Loucy (cell line): ENCODE measurements at regions not wholly inside any gene's neighbourhood (a gene's known extent, or its start where the extent isn't known, plus 50 kb on each side); places are given as distances from the start of the nearest gene placed in this dataset.

Experiments
- H2AFZ ChIP-seq: fragments of 200-600 bp; sonication (generic); 2 replicates; pipeline ENCODE4 v1.6.0; 2016; ENCODE audit warnings: antibody characterized with exemption, mild to moderate bottlenecking, low read length, moderate library complexity
- H3F3A ChIP-seq: fragments of 200-600 bp; 2 replicates; pipeline ENCODE4 v1.6.0; 2016; ENCODE audit warnings: antibody characterized with exemption, low read depth, mild to moderate bottlenecking
- H3K27me3 ChIP-seq: fragments of 200-600 bp; sonication (generic); 2 replicates; pipeline ENCODE4 v1.6.1; 2014; ENCODE audit warnings: low read length, mild to moderate bottlenecking; ENCODE audit not compliant: insufficient read depth, poor library complexity, severe bottlenecking
- H3K36me3 ChIP-seq: fragments of 200-600 bp; sonication (generic); 2 replicates; pipeline ENCODE4 v1.6.1; 2016; ENCODE audit warnings: low read length; ENCODE audit not compliant: insufficient read depth
- H3K4me1 ChIP-seq: fragments of 200-600 bp; sonication (generic); 2 replicates; pipeline ENCODE4 v1.5.1; 2014; ENCODE audit warnings: low read length, mild to moderate bottlenecking; ENCODE audit not compliant: insufficient read depth, poor library complexity, severe bottlenecking
- H3K4me2 ChIP-seq: fragments of 200-600 bp; sonication (generic); 2 replicates; pipeline ENCODE4 v1.6.0; 2014; ENCODE audit warnings: antibody characterized with exemption, low read length, low read depth, mild to moderate bottlenecking; ENCODE audit not compliant: poor library complexity, severe bottlenecking
- H3K4me3 ChIP-seq: fragments of 200-600 bp; sonication (generic); 2 replicates; pipeline ENCODE4 v1.5.1; 2014; ENCODE audit warnings: low read length, mild to moderate bottlenecking, mixed read lengths; ENCODE audit not compliant: poor library complexity, severe bottlenecking
- H3K79me2 ChIP-seq: fragments of 200-600 bp; sonication (generic); 2 replicates; pipeline ENCODE4 v1.6.1; 2014; ENCODE audit warnings: low read length; ENCODE audit not compliant: insufficient read depth
- H3K9ac ChIP-seq: fragments of 200-600 bp; sonication (generic); 2 replicates; pipeline ENCODE4 v1.6.0; 2014; ENCODE audit warnings: mild to moderate bottlenecking, low read depth, low read length, moderate library complexity; ENCODE audit not compliant: poor library complexity, severe bottlenecking
- H3K9me2 ChIP-seq: fragments of 200-600 bp; sonication (generic); replicated peaks from 2 replicates; pipeline ENCODE4 v1.6.1; 2016; ENCODE audit warnings: low read depth, low read length, mixed read lengths
- H3K9me3 ChIP-seq: fragments of 200-600 bp; sonication (generic); 2 replicates; pipeline ENCODE4 v1.6.1; 2014; ENCODE audit warnings: mild to moderate bottlenecking, antibody characterized with exemption, low read length, low read depth; ENCODE audit not compliant: insufficient read depth
- H4K20me1 ChIP-seq: fragments of 200-600 bp; sonication (generic); 2 replicates; pipeline ENCODE4 v1.6.0; 2014; ENCODE audit warnings: antibody characterized with exemption, low read length, mild to moderate bottlenecking; ENCODE audit not compliant: insufficient read depth, poor library complexity, severe bottlenecking
- EZH2phosphoT487 ChIP-seq: fragments of 200-600 bp; IDR thresholded peaks from 2 replicates; pipeline ENCODE4 v1.6.1; 2018; ENCODE audit warnings: antibody characterized with exemption, mild to moderate bottlenecking, moderate library complexity, borderline replicate concordance
- TF ChIP-seq, protein P1 (sequence below): fragments of 200-600 bp; sonication (generic); conservative IDR thresholded peaks from 2 replicates; pipeline ENCODE4 v1.5.1; 2014; ENCODE audit warnings: mild to moderate bottlenecking, antibody characterized with exemption, low read length

DNA sequence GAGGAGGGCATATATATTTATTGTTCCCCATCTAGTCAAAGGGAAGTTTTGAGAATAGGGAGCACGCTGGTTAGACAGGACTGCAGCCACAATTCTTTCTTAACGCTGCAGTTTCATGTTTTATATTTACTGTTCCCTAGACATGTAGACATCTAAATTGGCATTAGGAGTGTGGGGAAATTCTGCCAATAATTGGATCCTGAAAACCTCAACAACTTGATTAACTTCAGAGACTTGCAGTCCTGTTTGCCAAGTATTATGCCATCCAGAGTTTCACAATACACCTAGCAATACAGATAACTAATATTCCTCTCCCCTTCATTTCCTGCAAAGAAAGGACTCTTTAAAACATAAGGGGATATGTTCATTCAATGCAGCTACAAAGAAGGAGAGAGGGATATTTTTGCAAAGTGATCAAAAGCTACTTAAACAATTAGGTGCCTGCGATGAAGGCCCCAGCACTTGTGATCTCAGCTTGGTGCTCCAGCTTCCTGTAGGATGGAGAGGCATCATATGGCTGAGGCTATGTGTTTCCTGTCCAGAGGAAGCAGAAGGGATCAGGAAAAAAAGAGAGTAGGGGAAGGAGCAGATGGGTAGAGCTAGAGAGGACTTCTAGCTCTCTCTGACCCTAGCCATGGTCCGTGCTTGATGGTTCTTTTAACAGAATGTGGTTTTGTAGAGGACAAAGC lies 264.4 kb downstream of the MTX2 start:
- Histone ChIP-seq H3F3A (no peaks in the 10 kb centered on the region), H3K9ac (no peak overlapping the region), H3K36me3 (no peaks in the 10 kb centered on the region), H2AFZ (no peak overlapping the region), H3K4me2 (no peak overlapping the region), H3K4me3 (no peak overlapping the region), H3K9me3 (no peaks in the 10 kb centered on the region), H3K27me3 (no peaks in the 10 kb centered on the region), H3K4me1 (no peaks in the 10 kb centered on the region), H3K9me2 (no peaks in the 10 kb centered on the region), H4K20me1 (no peaks in the 10 kb centered on the region), H3K79me2 (no peaks in the 10 kb centered on the region)
- no peak for TF ChIP-seq EZH2phosphoT487
- TF ChIP-seq, protein P1, sequence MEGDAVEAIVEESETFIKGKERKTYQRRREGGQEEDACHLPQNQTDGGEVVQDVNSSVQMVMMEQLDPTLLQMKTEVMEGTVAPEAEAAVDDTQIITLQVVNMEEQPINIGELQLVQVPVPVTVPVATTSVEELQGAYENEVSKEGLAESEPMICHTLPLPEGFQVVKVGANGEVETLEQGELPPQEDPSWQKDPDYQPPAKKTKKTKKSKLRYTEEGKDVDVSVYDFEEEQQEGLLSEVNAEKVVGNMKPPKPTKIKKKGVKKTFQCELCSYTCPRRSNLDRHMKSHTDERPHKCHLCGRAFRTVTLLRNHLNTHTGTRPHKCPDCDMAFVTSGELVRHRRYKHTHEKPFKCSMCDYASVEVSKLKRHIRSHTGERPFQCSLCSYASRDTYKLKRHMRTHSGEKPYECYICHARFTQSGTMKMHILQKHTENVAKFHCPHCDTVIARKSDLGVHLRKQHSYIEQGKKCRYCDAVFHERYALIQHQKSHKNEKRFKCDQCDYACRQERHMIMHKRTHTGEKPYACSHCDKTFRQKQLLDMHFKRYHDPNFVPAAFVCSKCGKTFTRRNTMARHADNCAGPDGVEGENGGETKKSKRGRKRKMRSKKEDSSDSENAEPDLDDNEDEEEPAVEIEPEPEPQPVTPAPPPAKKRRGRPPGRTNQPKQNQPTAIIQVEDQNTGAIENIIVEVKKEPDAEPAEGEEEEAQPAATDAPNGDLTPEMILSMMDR = no peak

DNA sequence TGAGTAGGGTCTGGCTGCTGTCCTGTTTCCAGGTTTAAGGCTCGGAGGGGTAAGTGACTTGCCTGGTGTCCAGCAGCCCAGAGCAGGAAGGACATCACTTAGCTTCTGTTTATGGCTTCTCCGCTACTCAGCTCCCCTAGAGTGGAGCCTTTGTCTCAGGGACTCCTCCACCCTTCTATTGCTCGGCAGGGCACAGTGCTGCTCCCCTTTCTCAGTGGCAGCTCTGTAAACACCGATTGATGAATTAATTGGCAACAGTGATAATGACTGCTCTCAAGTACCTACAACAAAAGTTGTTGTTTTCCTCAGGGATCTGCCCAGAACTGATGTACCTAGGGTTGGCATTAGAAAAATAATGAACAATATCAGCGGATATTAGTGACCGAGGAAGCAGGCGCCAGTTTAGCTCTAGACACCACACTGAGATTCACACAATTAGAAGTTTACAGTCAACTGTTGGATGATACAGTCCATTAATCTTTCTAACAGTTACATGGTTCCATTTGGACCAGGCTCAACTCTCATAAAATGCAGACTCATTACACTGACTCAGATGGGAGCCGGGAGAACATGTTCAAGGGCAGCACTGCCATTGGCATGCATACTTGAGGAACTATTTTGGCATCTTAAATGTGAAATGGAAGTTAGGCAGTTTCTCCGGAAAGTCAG lies 265.7 kb downstream of the MTX2 start:
- Histone ChIP-seq H3F3A (no peaks in the 10 kb centered on the region), H3K79me2 (no peaks in the 10 kb centered on the region), H3K9ac (no peak overlapping the region), H3K4me3 (no peak overlapping the region), H2AFZ (no peak overlapping the region), H3K4me1 (no peaks in the 10 kb centered on the region), H3K36me3 (no peaks in the 10 kb centered on the region), H3K4me2 (no peak overlapping the region), H3K27me3 (no peaks in the 10 kb centered on the region), H4K20me1 (no peaks in the 10 kb centered on the region), H3K9me3 (no peaks in the 10 kb centered on the region), H3K9me2 (no peaks in the 10 kb centered on the region)
- TF ChIP-seq, protein P1 = no peak
- no peak for TF ChIP-seq EZH2phosphoT487

DNA sequence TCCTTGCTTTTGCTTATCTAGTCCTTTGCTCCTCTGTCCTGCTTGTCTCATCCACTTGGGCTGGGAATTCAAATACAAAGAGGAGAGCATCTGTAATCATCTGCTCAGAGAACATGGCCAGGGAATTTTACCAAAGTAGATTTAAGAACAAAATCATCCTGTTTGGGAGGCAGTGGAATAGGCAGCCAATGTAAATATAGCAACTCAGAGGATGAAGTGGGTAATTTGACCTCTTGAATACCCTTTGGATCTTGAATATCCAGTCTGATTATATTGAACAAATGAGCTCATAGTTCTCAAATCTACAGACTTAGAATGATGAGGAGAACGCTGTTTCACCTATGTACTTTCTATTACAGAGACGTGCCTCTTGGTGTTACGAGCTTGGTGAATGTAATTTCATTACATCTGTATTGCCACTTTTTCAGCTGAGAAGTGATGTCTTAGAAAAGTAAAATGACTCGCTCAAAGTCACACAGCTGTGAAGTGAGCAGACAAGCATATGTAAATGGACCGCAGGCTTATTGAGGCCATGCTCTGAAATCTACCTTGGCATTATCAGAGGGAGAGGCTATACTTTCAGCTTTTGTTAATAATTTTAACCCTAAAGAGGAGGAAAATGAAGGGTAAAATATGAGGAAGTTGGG lies 266.3 kb downstream of the MTX2 start:
- no peaks in the 10 kb centered on the region for H3K9me2 ChIP-seq
- no peak overlapping the region for H2AFZ ChIP-seq
- no peaks in the 10 kb centered on the region for H4K20me1 ChIP-seq
- H3K9me3 ChIP-seq = no peaks in the 10 kb centered on the region
- H3K36me3 ChIP-seq = no peaks in the 10 kb centered on the region
- no peaks in the 10 kb centered on the region for H3K27me3 ChIP-seq
- no peak overlapping the region for H3K4me2 ChIP-seq
- TF ChIP-seq, protein P1 = no peak
- no peak for TF ChIP-seq EZH2phosphoT487
- H3F3A ChIP-seq = no peaks in the 10 kb centered on the region
- no peaks in the 10 kb centered on the region for H3K79me2 ChIP-seq
- H3K9ac ChIP-seq = no peak overlapping the region
- H3K4me1 ChIP-seq = no peaks in the 10 kb centered on the region
- no peak overlapping the region for H3K4me3 ChIP-seq
